ENCODE measurements at regions not wholly inside any gene's neighbourhood (a gene's known extent, or its start where the extent isn't known, plus 50 kb on each side); places are given as distances from the start of the nearest gene placed in this dataset.

DNA sequence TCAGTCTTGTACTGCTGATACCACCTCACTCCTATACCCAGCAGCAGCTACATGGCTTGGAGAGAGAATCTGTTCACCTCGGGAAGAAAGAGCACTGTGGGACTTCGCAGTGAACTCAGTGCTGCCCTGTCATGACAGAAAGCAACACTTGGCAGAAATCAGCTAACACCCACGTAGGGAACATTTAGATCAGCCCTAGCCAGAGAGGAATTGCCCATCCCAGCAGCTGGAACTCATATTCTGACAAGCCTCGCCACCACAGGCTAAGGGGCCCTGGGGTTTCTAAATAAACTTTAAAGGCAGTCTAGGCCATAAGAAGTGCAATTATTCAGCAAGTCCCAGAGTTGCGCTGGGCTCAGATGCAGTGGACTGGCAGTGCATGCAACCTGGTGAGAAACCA, 1266.8 kb downstream of the GRIK2 start:
- TF ChIP-seq, protein P1, sequence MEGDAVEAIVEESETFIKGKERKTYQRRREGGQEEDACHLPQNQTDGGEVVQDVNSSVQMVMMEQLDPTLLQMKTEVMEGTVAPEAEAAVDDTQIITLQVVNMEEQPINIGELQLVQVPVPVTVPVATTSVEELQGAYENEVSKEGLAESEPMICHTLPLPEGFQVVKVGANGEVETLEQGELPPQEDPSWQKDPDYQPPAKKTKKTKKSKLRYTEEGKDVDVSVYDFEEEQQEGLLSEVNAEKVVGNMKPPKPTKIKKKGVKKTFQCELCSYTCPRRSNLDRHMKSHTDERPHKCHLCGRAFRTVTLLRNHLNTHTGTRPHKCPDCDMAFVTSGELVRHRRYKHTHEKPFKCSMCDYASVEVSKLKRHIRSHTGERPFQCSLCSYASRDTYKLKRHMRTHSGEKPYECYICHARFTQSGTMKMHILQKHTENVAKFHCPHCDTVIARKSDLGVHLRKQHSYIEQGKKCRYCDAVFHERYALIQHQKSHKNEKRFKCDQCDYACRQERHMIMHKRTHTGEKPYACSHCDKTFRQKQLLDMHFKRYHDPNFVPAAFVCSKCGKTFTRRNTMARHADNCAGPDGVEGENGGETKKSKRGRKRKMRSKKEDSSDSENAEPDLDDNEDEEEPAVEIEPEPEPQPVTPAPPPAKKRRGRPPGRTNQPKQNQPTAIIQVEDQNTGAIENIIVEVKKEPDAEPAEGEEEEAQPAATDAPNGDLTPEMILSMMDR (IDR thresholded peaks at IDR 0.05): no peak
- TF ChIP-seq POLR2AphosphoS5 (IDR thresholded peaks at IDR 0.05) (no peak), POLR2A (IDR thresholded peaks at IDR 0.05) (no peak), EP300 (IDR thresholded peaks at IDR 0.05) (no peak)
